GM12891 (cell line): ENCODE measurements at regions not wholly inside any gene's neighbourhood (a gene's known extent, or its start where the extent isn't known, plus 50 kb on each side); places are given as distances from the start of the nearest gene placed in this dataset.

Experiments
- POLR2A ChIP-seq: IDR thresholded peaks from 2 replicates; pipeline ENCODE4 v1.6.1; 2011; ENCODE audit warnings: low read depth, low read length, control low read depth
- POLR2AphosphoS5 ChIP-seq: IDR thresholded peaks from 2 replicates; pipeline ENCODE4 v1.6.1; 2011; ENCODE audit warnings: low read depth, low read length, control low read depth
- SPI1 ChIP-seq: IDR thresholded peaks from 2 replicates; pipeline ENCODE4 v1.6.1; 2011; ENCODE audit warnings: low read depth, low read length, control low read depth
- TAF1 ChIP-seq: IDR thresholded peaks from 2 replicates; pipeline ENCODE4 v1.6.1; 2011; ENCODE audit warnings: low read depth, low read length, control low read depth

GRCh38 chr3:117141812-117142211 is 432.2 kb downstream of the TUSC7 start:
- TF ChIP-seq POLR2AphosphoS5 (no peak), SPI1 (no peak), TAF1 (no peak), POLR2A (no peak)
